HuH-7 (cell line): ENCODE measurements at regions not wholly inside any gene's neighbourhood (a gene's known extent, or its start where the extent isn't known, plus 50 kb on each side); places are given as distances from the start of the nearest gene placed in this dataset.

Source experiments
- DNase-seq: peaks from one replicate; pipeline ENCODE4 v3.0.0; 2011; ENCODE audit warnings: low spot score

- no peak for DNase-seq
Measured at GRCh38 chr14:58814466-58814865, 176.7 kb downstream of the DACT1 start.

GRCh38 chr14:58815161-58815701 lies 177.5 kb downstream of the DACT1 start:
- DNase-seq, result no peak

DNA sequence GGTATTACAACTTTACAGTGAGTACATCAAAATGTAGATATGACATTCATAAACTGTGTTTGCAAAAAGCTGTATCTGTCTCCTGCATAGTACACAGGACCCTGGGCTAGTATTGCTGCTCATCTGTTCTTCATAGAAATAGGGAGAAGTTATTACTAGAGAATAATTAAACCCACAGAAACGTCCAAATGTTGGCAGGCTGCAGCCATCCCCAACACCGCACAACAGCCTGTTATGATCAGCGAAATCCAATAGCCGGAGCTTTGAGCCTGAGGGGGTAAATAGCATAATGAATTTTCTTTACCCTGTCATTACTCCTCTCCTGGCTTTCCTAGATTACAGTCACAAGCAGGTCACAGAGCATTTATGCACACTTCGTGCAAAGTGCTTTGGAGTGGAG lies 178.0 kb downstream of the DACT1 start:
- DNase-seq, result no peak

DNA sequence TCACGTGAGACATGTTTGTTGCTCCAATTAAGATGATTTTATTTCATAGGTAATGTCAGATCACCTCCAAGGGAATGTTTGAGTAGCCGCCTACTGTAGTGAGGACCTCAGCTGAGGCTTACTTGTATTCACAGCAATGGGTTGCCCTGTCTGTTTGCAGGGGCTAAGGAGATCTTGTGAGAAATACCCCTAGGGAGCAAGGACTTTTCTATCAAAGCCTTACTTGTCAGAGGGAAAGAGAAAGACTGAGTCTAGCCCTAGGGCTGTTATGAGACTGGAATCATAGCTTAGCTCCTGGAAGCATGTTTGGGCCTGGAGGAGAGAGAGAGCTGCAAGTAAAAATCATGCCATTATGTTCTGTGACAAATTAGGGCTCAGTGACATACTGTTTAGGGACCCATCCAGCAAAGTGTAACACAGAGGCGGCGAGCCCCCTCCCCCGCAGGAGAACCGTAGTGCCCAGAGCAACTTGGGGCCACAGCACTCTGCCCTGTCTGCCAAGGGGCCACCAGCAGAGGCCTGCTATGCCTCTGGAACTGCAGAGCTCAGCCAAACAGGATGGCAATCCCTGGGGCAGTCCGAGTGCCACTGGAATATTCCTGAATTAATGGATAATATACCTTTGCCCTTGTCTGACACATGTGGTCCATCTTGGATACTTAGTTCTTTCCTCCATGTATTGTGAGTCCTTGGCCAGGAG lies 178.8 kb downstream of the DACT1 start:
- no peak for DNase-seq

- no peak for DNase-seq
Measured at GRCh38 chr14:58817846-58818245, 180.1 kb downstream of the DACT1 start.

DNA sequence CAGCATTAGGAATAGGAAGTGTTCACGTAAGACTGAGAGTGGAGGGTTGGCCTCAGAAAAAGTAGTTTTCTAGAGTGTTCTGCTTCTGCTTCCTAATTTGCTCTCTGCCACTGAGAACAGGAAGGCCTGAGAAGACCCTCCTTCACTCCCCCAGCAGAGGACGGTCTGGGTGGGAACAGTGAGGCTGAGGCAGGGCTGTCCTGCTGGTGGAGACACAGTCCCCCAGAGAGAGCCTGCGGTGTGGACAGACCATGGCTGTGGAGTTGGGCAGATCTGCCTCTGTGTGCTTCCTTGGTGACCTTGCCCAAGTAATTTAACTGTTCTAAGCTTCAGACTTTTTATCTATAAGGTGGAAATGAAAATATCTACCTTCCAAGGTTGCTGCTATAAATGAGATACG lies 182.3 kb downstream of the DACT1 start:
- no peak for DNase-seq

GRCh38 chr14:58821421-58821820 lies 183.7 kb downstream of the DACT1 start:
- no peak for DNase-seq

- DNase-seq, result no peak
Measured at GRCh38 chr14:58822856-58823255, 185.1 kb downstream of the DACT1 start.

GRCh38 chr14:58823312-58823711 lies 185.6 kb downstream of the DACT1 start:
- DNase-seq, result no peak

GRCh38 chr14:58824106-58824505 lies 186.3 kb downstream of the DACT1 start:
- no peak for DNase-seq

DNA sequence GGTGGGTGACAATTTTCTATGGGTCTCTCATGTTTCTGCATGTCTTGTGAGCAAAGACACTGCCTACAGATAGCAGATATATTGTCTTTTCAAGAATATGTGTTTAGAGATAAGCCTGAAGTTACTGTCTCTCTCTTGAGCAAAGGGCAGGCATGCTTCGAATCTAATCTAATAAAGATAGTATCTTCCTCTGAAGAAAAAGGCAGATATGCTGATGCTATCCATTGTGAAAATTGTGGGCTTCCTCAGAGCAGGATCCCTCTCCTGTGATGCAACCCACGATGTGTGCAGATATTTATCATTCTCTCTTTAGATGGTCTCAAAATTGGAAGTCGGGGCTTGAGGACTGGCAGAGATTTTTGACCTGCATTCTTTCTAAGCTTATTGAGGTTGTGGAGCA lies 187.0 kb downstream of the DACT1 start:
- DNase-seq, result no peak

GRCh38 chr14:58825606-58826005 lies 187.8 kb downstream of the DACT1 start:
- no peak for DNase-seq

DNA sequence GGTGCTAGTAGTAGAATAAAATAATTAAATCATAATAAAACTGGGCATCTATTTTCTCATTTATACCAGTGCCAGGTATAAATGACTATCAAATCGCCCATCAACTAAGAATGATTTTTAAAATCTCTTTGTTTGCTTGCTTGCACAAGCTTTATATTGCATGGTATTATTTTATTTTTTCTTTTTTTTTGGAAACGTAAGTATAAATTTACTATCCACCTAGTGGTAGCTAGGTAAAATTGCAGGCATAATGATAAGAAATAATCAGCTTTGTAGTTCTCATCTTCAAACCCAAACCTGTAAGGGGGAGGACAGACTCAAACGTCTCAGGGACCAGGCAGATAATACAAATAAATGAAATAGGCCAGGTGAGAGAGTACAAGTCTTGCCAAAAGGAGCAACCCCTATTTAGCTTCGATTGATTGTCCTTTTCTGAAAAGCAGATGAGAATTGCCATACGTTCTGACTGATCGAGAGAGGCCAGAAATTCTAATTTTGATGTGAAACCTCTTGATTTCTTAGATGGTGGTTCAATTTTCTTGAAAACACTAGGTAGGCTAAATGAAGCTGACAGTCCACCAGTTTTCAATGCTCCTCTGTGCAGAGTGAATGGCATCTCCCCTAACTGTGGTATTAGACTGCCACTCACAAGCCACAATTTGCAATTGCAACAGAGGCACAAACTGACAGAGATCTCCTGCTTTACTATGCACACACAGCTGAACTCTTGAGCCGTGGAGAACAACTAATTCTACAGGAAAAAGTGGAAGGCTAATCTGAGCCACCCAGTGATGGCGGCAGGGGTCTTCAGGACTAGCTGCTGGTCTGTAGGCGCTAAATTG lies 189.3 kb downstream of the DACT1 start:
- DNase-seq, result no peak

DNA sequence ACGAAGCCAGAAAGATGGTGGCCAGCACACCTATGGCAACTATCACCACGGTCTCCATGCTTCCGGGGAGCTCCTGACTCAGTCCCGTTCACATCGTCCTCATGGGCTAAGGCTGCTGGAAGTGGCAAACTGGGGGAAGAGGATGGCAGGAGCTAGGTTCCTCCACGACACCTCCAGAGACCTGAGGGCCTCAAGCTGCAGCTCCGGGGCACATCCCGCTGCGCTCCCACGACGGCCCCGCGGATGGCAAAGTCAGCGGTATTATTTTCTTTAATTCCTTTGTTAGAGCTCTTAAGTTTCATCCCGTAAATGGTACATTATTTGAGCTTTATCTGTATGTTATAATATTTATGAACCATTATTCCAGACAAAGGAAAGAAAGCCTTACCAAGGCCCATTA lies 190.5 kb downstream of the DACT1 start:
- no peak for DNase-seq

DNA sequence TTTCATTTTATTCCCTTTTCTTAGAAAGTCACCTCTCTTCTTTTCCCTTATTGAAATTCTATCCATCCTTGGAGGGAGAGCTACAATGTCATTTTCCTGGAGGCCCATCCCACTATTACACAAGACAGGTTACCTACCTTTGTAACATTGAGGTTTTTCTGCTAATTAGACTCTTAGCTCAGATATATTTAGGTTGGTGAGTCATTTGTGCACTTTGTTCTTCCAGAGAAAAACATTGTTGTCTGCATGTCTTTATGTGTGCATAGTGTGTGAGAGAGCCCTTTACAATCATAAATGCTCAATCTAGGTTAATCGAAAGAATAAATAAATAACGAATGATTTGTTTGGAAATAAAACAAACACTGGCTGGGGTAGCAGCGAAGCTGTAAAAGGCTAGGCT lies 191.8 kb downstream of the DACT1 start:
- no peak for DNase-seq

GRCh38 chr14:58830121-58830520 lies 192.4 kb downstream of the DACT1 start:
- DNase-seq, result no peak

- DNase-seq, result no peak
Measured at GRCh38 chr14:58832095-58832521, 194.3 kb downstream of the DACT1 start.

DNA sequence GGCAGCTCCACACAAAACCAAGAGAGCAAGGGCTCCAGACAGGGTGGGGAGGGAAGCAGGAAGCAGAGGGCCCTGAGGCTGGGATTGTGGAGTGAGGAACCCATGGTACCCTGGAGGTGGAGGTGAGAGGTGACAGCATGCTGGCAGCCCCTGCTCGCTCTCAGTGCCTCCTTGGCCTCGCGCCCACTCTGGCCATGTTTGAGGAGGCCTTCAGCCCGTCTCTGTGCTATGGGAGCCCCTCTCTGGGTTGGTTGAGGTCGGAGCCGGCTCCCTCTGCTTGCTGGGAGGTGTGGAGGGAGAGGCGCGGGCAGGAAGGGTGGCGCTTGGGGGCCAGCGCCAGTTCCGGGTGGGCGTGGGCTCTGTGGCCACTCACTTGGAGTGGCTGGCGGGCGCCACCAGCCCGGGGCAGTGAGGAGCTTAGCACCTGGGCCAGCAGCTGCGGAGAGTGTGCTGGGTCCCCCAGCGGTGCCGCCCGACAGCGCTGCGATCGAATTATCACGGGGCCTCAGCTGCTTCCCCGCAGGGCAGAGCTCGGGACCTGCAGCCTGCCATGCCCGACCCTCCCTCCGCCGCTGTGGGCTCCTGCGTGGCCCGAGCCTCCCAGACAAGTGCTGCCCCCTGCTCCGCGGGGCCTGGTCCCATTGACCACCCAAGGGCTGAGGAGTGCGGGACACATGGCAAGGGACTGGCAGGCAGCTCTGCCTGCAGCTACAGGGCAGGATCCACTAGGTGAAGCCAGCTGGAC lies 196.0 kb downstream of the DACT1 start:
- DNase-seq, result no peak

GRCh38 chr14:58836303-58836974 lies 198.7 kb downstream of the DACT1 start:
- DNase-seq, result no peak

DNA sequence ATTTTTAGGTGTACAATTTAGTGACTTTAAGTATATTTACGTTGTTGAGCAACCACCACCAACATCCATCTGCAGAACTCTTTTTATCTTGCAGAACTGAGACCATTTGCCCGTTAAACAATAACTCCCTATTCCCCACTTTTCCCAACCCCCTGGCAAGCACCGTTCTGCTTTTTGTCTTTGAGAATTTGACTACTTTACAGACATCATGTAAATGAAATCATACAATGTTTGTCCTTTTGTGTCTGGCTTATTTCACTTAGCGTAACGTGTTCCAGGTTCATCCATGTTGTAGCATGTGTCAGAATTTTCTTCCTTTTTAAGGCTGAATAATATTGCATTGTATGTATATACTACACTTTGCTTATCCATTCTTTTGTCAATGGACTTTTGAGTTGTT lies 201.5 kb downstream of the DACT1 start:
- DNase-seq, result no peak

GRCh38 chr14:58844544-58844943 lies 206.8 kb downstream of the DACT1 start:
- DNase-seq, result no peak
